PC-3 (cell line): ENCODE measurements at regions not wholly inside any gene's neighbourhood (a gene's known extent, or its start where the extent isn't known, plus 50 kb on each side); places are given as distances from the start of the nearest gene placed in this dataset.

Experiments used
- CTCF ChIP-seq: fragments of 300-600 bp; sonication (generic); conservative IDR thresholded peaks from 2 replicates; pipeline ENCODE4 v1.5.1; 2017; ENCODE audit warnings: antibody characterized with exemption, low read depth, mild to moderate bottlenecking, low read length
- EZH2 ChIP-seq: fragments of 300-600 bp; sonication (generic); IDR thresholded peaks from one replicate; pipeline ENCODE4 v1.6.1; 2017; ENCODE audit warnings: antibody characterized with exemption, mild to moderate bottlenecking, low read length; ENCODE audit not compliant: unreplicated experiment
- EZH2phosphoT487 ChIP-seq: fragments of 300-600 bp; sonication (generic); IDR thresholded peaks from 2 replicates; pipeline ENCODE4 v1.6.1; 2018; ENCODE audit warnings: mild to moderate bottlenecking, antibody characterized with exemption, low read length, borderline replicate concordance

GRCh38 chr3:189449084-189449483, 182.1 kb upstream of the TP63 start:
- no peak for TF ChIP-seq CTCF
- TF ChIP-seq EZH2, result no peak
- no peak for TF ChIP-seq EZH2phosphoT487
